ENCODE measurements at regions not wholly inside any gene's neighbourhood (a gene's known extent, or its start where the extent isn't known, plus 50 kb on each side); places are given as distances from the start of the nearest gene placed in this dataset.

DNA sequence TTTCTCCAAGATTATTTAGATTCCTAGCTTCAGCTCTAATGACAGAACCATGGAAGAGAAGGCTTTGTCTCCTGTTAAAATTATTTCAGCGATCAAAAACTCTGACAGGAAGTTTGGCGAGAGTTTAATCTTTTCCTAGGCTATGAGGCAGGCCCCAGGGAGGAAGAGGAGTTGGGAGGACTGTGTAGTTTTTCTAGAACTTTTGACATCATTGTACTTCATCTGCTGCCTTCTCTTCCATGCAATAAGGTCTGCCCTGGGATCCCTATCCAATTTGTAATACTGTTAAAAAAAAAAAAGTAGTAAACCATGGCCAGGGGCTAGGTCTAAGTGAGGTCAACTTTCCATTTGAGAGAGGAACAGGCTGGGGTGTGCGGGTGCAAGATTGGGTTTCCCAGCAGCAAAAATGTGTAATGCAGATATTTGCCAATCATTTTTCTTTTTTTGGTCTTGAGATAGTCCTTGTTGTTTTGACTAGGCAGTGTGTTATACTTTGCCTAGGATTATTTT is 261.9 kb upstream of the ANKH start:
- Histone ChIP-seq H3K79me2 (ENCODE audit: control insufficient read depth, insufficient read depth, low read length) (no peaks in the 10 kb centered on the region), H3K9me1 (ENCODE audit: control insufficient read depth, insufficient read depth, low read length) (no peaks in the 10 kb centered on the region), H3K9me3 (replicated peaks; ENCODE audit: control insufficient read depth, insufficient read depth, low read depth, low read length) (no peaks in the 10 kb centered on the region), H3K4me2 (ENCODE audit: insufficient read depth, low read length) (no peak overlapping the region), H3K9ac (ENCODE audit: insufficient read depth in 1 of 2, low read depth in 2 of 2, low read length in 2 of 2) (no peak overlapping the region), H2AFZ (ENCODE audit: low read depth, low read length) (no peak overlapping the region), H3K4me3 (no peak overlapping the region), H3K4me1 (replicated peaks in 1 of 2; ENCODE audit: control insufficient read depth in 2 of 2, insufficient read depth in 2 of 2, low read length in 2 of 2) (no peaks in the 10 kb centered on the region), H4K20me1 (replicated peaks; ENCODE audit: control insufficient read depth, insufficient read depth, low read length) (no peaks in the 10 kb centered on the region), H3K27ac (ENCODE audit: extremely low read depth, low read depth, low read length) (no peak overlapping the region), H3K36me3 (ENCODE audit: control insufficient read depth, insufficient read depth, low read length) (no peaks in the 10 kb centered on the region), H3K27me3 (ENCODE audit: control insufficient read depth in 2 of 2, insufficient read depth in 2 of 2, low read length in 2 of 2) (no peaks in the 10 kb centered on the region)
- 2% methylated on average over 3 of the region's 3 CpGs for WGBS (ENCODE audit: insufficient coverage, low coverage, missing lambda C conversion rate)
- in situ Hi-C loops (cut with MboI) (no loop called here), intact Hi-C loops (cut with micrococcal nuclease) (no loop called here)
- POLR2A ChIA-PET: no interaction called here
- no TSS peak for BruUV-seq (replicated peaks)
- CTCF ChIA-PET (ENCODE audit: low intra/inter-chr PET ratio): interaction anchor here (0.5 kb wide), 1 partner anchor 624 kb away, joined by 3 read pairs; no protein-coding TSS in a partner anchor
- DNase-seq (ENCODE audit: extremely low read depth in 1 of 4, low spot score in 3 of 4) (no peak), FAIRE-seq (no peak), ATAC-seq (no peak)
- no peak for TF ChIP-seq MYBL2 (IDR thresholded peaks at IDR 0.05; ENCODE audit: low read depth)
- TF ChIP-seq MYBL2 (CRISPR knock-in tag; IDR thresholded peaks at IDR 0.05; ENCODE audit: borderline replicate concordance): no peak
- TF ChIP-seq C11orf30 (IDR thresholded peaks at IDR 0.05; ENCODE audit: low read depth): no peak
- no peak for TF ChIP-seq POLR2AphosphoS5 (IDR thresholded peaks at IDR 0.05; ENCODE audit: control insufficient read depth, insufficient read depth, low read depth, low read length)

GRCh38 chr5:15132816-15133405 is 261.3 kb upstream of the ANKH start:
- H3K9me1 ChIP-seq (ENCODE audit: control insufficient read depth, insufficient read depth, low read length): no peaks in the 10 kb centered on the region
- intact Hi-C loops (cut with micrococcal nuclease): no loop called here
- no peaks in the 10 kb centered on the region for H3K9me3 ChIP-seq (replicated peaks; ENCODE audit: control insufficient read depth, insufficient read depth, low read depth, low read length)
- no peak overlapping the region for H3K27ac ChIP-seq (ENCODE audit: extremely low read depth, low read depth, low read length)
- no peak overlapping the region for H3K4me2 ChIP-seq (ENCODE audit: insufficient read depth, low read length)
- H3K4me1 ChIP-seq (replicated peaks in 1 of 2; ENCODE audit: control insufficient read depth in 2 of 2, insufficient read depth in 2 of 2, low read length in 2 of 2): no peaks in the 10 kb centered on the region
- no peaks in the 10 kb centered on the region for H3K27me3 ChIP-seq (ENCODE audit: control insufficient read depth in 2 of 2, insufficient read depth in 2 of 2, low read length in 2 of 2)
- H3K4me3 ChIP-seq: no peak overlapping the region
- H3K36me3 ChIP-seq (ENCODE audit: control insufficient read depth, insufficient read depth, low read length): no peaks in the 10 kb centered on the region
- no peak for TF ChIP-seq ZNF57 (CRISPR knock-in tag; IDR thresholded peaks at IDR 0.05)
- TF ChIP-seq NR4A1 (CRISPR knock-in tag; IDR thresholded peaks at IDR 0.05): no peak
- no peak for TF ChIP-seq NR4A1 (tag; IDR thresholded peaks at IDR 0.05)
- TF ChIP-seq, protein P1, sequence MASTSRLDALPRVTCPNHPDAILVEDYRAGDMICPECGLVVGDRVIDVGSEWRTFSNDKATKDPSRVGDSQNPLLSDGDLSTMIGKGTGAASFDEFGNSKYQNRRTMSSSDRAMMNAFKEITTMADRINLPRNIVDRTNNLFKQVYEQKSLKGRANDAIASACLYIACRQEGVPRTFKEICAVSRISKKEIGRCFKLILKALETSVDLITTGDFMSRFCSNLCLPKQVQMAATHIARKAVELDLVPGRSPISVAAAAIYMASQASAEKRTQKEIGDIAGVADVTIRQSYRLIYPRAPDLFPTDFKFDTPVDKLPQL (IDR thresholded peaks at IDR 0.05; ENCODE audit: extremely low read depth, insufficient read length): no peak
- TF ChIP-seq HSF4 (CRISPR knock-in tag; IDR thresholded peaks at IDR 0.05; ENCODE audit: borderline replicate concordance): no peak
- no peak for TF ChIP-seq USF2 (CRISPR knock-in tag; IDR thresholded peaks at IDR 0.05)
- in situ Hi-C loops (cut with MboI): no loop called here
- no peak overlapping the region for H2AFZ ChIP-seq (ENCODE audit: low read depth, low read length)
- no peak for DNase-seq (ENCODE audit: extremely low read depth in 1 of 4, low spot score in 3 of 4)
- CTCF ChIA-PET (ENCODE audit: low intra/inter-chr PET ratio): no interaction called here
- H4K20me1 ChIP-seq (replicated peaks; ENCODE audit: control insufficient read depth, insufficient read depth, low read length): no peaks in the 10 kb centered on the region
- no peak for FAIRE-seq
- no peak overlapping the region for H3K9ac ChIP-seq (ENCODE audit: insufficient read depth in 1 of 2, low read depth in 2 of 2, low read length in 2 of 2)
- 3% methylated on average over 5 of the region's 5 CpGs for WGBS (ENCODE audit: insufficient coverage, low coverage, missing lambda C conversion rate)
- ATAC-seq: no peak
- no TSS peak for BruUV-seq (replicated peaks)
- H3K79me2 ChIP-seq (ENCODE audit: control insufficient read depth, insufficient read depth, low read length): no peaks in the 10 kb centered on the region
- POLR2A ChIA-PET: no interaction called here

Data from K562 (cell line).